Pancreas (tissue), 10 donors: ENCODE measurements at regions not wholly inside any gene's neighbourhood (a gene's known extent, or its start where the extent isn't known, plus 50 kb on each side); places are given as distances from the start of the nearest gene placed in this dataset.
A peak's percentile ranks its signal among the peaks of the same experiment; 100 is the strongest.

ENCODE experiments used
- ATAC-seq, 4 donors: fragments of 200-7000 bp; cut with Tn5 transposase; one replicate each; pipeline versions ENCODE4 v1.8.0 to v1.9.1; 2020; ENCODE audit warnings: mild to moderate bottlenecking in 4 of 4, moderate library complexity in 4 of 4
- DNase-seq, 6 donors: peaks; one replicate each; pipeline ENCODE4 v3.0.0-alpha.2; 2020
- FAIRE-seq: peaks from 2 replicates; lab custom pipeline; 2012; peaks lifted over from hg19 to GRCh38; lab: Jason Lieb, UNC
- H3K27ac ChIP-seq, 4 donors: fragments of 200-600 bp; sonication (generic); 1 replicate in 3 of 4; 2 replicates in 1 of 4; pipeline versions ENCODE4 v1.5.0 to v1.8.0; 2020
- H3K27me3 ChIP-seq, 4 donors: fragments of 200-600 bp; one replicate each; pipeline ENCODE4 v1.8.0; 2021
- H3K36me3 ChIP-seq, 3 donors: fragments of 200-600 bp; sonication (generic) in 1 of 3; one replicate each; pipeline versions ENCODE4 v1.5.0 to v1.8.0; 2020 to 2021
- H3K4me1 ChIP-seq, 3 donors: fragments of 200-600 bp; one replicate each; pipeline ENCODE4 v1.8.0; 2021
- H3K4me3 ChIP-seq, 4 donors: fragments of 200-600 bp; sonication (generic) in 2 of 4; one replicate each; pipeline versions ENCODE4 v1.5.0 to v1.8.0; 2020 to 2021
- H3K9me3 ChIP-seq, 4 donors: fragments of 200-600 bp; one replicate each; pipeline ENCODE4 v1.8.0; 2021
- CTCF ChIP-seq, 4 donors: fragments of 200-600 bp; sonication (generic) in 3 of 4; IDR thresholded peaks; one replicate each; pipeline versions ENCODE4 v1.5.0 to v1.8.0; 2021; ENCODE audit warnings: antibody characterized with exemption in 4 of 4
- WGBS, 2 donors: extraction: QIAGEN DNeasy Blood & Tissue Kit; methylation state at CpG; one replicate each; pipeline ENCODE4 v1.1.7; 2013; 5-methylcytosine and 5-hydroxymethylcytosine counted together
- intact Hi-C, 3 donors: fragments of 100-400 bp; cut with DNase I; formaldehyde crosslinking; loops; one replicate each; pipeline versions ENCODE4 v1.11.1 to v1.14.2; 2022
- donor health status: healthy with polysubstance abuse.
- donor health status: DM: no; HTN: no; CAD: no; lungs with moderate emphysema.
- donor health status: DM: no; HTN: no; CAD: no.
- donor health status: control.
- donor health status: control.
- donor health status: Bipolar disorder and iron deficiency.
- donor health status: DM: yes; HTN: yes; CAD: no.
- donor health status: DM: no; HTN: no; CAD: no.
- donor health status: DM: no; HTN: no; CAD: no.
- donor health status: DM: yes; HTN: yes; CAD: no.

DNA sequence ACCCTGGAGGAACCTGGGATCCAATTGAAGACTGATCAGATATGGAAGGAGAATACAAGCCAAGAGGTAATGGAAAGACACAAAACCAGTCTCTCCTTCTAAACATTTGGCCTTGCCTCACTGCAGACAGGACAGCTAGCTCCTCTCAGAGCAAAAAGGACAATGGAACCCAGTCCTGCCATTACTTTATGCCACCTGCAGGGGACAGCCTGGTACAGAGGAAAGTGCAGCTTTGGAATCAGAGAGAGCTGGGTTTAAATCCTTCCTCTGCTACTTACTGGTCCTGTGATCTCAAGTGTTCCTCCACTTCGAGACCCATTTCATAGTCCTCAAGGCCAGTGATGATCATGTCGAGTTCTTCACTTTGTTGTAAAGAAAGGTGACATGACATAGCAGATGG is 159.4 kb upstream of the SMAD3 start:
- no peaks in the 10 kb centered on the region for H3K27me3 ChIP-seq
- DNase-seq (no peak), FAIRE-seq (no peak), ATAC-seq (no peak)
- H3K27ac ChIP-seq: no peak overlapping the region
- no peaks in the 10 kb centered on the region for H3K4me1 ChIP-seq
- no peak overlapping the region for H3K4me3 ChIP-seq
- WGBS, 2 donors: 94 to 95% methylated on average over 2 of the region's 2 CpGs
- no peaks in the 10 kb centered on the region for H3K36me3 ChIP-seq
- intact Hi-C loops: no loop called here
- no peaks in the 10 kb centered on the region for H3K9me3 ChIP-seq
- no peak for TF ChIP-seq CTCF (IDR thresholded peaks at IDR 0.05)

DNA sequence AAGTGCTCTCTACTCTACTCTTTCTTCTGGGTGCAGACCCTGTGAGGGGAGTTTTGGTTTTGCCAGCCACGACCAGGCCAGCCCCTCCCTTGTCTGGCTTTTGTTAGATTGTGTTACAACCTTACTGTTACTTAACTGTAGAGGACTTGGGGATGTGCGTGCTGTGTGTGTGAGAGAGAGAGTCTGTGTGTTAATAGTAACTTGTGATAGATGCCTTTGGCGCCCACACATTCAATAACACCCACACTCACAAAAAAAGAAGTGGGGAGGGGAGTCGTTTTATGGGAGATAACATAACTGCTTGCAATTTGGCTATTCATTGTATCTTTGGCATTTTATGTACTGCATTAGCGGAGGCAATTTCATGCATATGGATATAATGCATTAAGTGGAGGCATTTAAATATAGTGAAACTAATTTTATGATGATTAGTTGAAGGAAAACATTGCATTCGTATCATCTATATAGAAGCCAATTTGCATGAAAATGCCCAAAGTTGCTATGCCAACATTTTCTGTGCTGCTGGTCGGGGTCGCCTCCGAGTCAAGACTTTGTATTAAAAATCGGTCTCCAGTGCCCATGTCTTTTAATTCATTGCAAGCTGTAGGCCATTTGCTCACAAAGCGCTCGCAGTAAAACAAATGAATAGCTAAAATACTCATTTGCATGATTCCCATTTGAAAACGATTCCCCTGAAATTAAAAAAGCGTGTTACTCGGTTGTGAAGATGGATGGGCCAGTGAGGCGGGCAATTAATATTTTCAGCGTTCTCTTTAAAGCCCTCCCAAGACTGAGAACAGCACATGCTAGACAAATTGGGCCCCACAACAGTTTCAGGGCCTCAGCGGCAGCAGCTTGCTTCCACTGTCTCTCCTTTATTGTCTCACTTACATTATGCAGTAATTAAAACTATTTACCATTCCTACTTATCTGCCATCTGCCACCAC is 158.5 kb upstream of the SMAD3 start:
- FAIRE-seq (no peak), ATAC-seq (no peak), DNase-seq (no peak)
- Histone ChIP-seq H3K27ac (no peak overlapping the region), H3K27me3 (no peaks in the 10 kb centered on the region), H3K9me3 (no peaks in the 10 kb centered on the region), H3K4me3 (no peak overlapping the region), H3K36me3 (no peaks in the 10 kb centered on the region), H3K4me1 (no peaks in the 10 kb centered on the region)
- intact Hi-C loops: no loop called here
- TF ChIP-seq CTCF (IDR thresholded peaks at IDR 0.05): no peak
- 81 to 89% methylated on average over 18 of the region's 18 CpGs for WGBS, 2 donors

DNA sequence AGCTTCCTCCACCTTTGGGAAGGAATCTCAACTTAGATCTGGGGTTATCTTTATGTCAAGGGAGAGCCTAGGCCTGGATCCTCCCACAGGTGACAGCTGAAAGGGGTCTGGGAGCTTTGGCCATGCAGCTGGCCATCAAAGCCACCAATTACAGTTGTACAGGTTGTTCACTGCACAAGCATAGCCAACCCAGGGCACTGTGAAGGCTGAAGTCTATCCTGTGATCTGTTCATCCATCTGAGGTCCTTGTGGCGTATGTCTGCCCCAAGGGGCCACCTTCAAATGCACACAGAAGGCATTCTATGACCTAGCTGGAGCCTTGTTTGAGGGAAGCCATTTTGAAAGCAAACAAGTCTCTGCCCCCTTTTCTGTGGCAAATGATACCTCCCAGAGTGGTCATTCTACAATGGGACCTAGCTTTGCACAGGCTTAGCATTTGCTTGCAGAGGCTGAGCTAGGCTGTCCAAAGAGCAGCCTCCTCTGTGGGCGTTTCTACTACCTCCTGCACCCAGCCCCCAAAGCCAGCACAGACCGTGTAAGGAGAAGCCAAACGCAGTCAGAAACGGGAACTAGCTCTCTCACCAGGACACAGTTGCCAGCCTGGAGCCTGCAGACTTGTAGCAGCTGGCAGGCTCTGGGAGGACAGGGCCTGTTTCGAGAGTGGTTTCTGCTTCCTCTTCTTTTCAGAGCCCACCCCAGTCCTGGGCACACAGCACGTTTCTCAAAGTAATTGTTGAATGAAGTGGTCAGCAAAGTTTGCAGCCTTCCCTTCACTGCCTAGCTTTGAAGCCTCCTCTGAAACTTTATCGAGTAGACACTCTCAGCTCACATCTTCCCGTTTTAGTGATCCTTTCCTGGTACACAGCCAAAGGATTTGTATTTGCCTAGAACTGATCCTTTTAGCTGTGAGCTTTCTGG is 157.3 kb upstream of the SMAD3 start:
- Histone ChIP-seq H3K4me3 (no peak overlapping the region), H3K9me3 (no peaks in the 10 kb centered on the region), H3K36me3 (no peaks in the 10 kb centered on the region), H3K27me3 (no peaks in the 10 kb centered on the region), H3K27ac (no peak overlapping the region), H3K4me1 (no peaks in the 10 kb centered on the region)
- ATAC-seq (peak in 3 of 4 donors; percentile 45 to 75 (median 67)), DNase-seq (peak in 1 of 6 donors; percentile 53), FAIRE-seq (no peak)
- TF ChIP-seq CTCF (IDR thresholded peaks at IDR 0.05): no peak
- 54 to 60% methylated on average over 9 of the region's 9 CpGs for WGBS, 2 donors
- intact Hi-C loops: no loop called here

- H3K9me3 ChIP-seq: no peaks in the 10 kb centered on the region
- intact Hi-C loops: no loop called here
- H3K27me3 ChIP-seq: no peaks in the 10 kb centered on the region
- TF ChIP-seq CTCF (IDR thresholded peaks at IDR 0.05): no peak
- no peak overlapping the region for H3K4me3 ChIP-seq
- 42 to 70% methylated on average over 2 of the region's 2 CpGs for whole genome bisulfite sequencing, 2 donors
- ATAC-seq (no peak), FAIRE-seq (no peak), DNase-seq (no peak)
- no peaks in the 10 kb centered on the region for H3K4me1 ChIP-seq
- no peak overlapping the region for H3K27ac ChIP-seq
- no peaks in the 10 kb centered on the region for H3K36me3 ChIP-seq
Observed at GRCh38 chr15:66908744-66909095, 156.7 kb upstream of the SMAD3 start.
